Left ventricle myocardium superior (tissue), 1 donor: ENCODE measurements at regions not wholly inside any gene's neighbourhood (a gene's known extent, or its start where the extent isn't known, plus 50 kb on each side); places are given as distances from the start of the nearest gene placed in this dataset.

Experiments used
- ATAC-seq: fragments of 200-7000 bp; cut with Tn5 transposase; one replicate; pipeline ENCODE4 v1.9.1; 2020; ENCODE audit warnings: mild to moderate bottlenecking, moderate library complexity
- DNase-seq: peaks from one replicate; pipeline ENCODE4 v3.0.0-alpha.2; 2020
- intact Hi-C: fragments of 100-400 bp; cut with micrococcal nuclease; formaldehyde crosslinking; loops from one replicate; pipeline ENCODE4 v1.11.0; 2022
- donor health status: DM: no; HTN: yes; CAD: no; lungs with severe emphysema.

DNA sequence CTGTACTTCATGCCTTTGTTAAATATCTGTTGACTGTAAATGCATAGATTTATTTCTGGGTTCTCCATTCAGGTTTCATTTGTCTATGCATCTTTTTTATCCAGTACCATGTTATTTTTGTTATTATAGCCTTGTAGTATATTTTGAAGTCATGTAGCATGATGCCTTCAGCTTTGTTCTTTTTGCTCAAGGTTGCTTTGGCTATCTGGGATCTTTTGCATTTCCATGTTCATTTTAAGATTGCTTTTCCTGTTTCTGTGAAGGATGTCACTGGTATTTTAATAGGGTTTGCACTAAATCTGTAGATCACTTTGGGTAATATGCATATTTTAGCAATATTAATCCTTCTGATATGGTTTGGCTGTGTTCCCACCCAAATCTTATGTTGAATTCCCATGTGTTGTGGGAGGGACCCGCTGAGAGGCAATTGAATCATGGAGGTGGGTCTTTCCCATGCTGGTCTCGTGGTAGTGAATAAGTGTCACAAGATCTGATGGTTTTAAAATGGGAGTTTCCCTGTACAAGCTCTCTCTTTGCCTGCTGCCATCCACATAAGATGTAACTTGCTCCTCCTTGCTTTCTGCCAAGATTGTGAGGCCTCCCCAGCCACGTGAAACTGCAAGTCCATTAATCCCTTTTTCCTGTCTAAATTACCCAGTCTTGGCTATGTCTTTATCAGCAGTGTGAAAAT, 302.8 kb upstream of the SEMA3C start:
- intact Hi-C loops: no loop called here
- DNase-seq (no peak), ATAC-seq (no peak)

GRCh38 chr7:81218480-81219106, 299.7 kb upstream of the SEMA3C start:
- DNase-seq: no peak
- intact Hi-C loops: no loop called here
- ATAC-seq: no peak

- no peak for DNase-seq
- intact Hi-C loops: no loop called here
These were observed 294.5 kb upstream of the SEMA3C start for GRCh38 chr7:81213394-81213793.

GRCh38 chr7:81211934-81212320, 293.1 kb upstream of the SEMA3C start:
- intact Hi-C loops: no loop called here
- no peak for DNase-seq
- ATAC-seq: no peak

More at GRCh38 chr7:81213394-81213793, 294.5 kb upstream of the SEMA3C start:
- ATAC-seq: no peak

DNA sequence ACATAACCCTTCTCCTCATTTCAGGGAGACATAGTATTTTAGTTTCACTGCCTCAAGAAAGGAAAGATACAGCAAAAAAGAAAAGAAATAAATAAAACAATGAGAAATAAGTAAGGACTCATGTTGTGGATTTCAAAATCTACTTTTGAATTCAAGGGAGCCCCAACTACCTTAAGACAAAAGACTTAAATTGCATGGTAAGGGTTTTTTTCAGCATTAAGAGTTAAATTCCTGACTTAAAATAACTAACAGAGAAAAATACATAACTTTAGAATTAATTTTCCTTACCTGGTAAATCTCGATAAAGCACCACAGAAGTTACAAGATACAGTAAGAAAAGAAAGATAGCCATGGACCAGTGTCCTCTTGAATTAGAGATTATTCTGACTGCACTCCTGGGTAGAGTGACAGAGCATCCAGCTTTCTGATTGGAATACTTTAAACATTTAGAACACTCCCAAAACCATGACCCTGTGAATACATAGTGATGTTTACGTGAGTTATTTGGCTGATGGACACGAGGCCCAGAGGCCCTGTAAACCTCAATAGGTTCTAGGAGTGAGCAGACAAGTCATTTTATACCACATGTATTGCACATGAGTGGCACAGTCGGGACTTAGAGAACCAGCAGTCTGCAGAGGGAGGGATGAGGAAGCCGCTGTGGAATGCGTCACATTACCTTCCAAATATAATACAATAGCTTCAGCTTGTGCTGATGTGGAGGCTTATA, 292.5 kb upstream of the SEMA3C start:
- peak; percentile 74 for ATAC-seq
- intact Hi-C loops: no loop called here

DNA sequence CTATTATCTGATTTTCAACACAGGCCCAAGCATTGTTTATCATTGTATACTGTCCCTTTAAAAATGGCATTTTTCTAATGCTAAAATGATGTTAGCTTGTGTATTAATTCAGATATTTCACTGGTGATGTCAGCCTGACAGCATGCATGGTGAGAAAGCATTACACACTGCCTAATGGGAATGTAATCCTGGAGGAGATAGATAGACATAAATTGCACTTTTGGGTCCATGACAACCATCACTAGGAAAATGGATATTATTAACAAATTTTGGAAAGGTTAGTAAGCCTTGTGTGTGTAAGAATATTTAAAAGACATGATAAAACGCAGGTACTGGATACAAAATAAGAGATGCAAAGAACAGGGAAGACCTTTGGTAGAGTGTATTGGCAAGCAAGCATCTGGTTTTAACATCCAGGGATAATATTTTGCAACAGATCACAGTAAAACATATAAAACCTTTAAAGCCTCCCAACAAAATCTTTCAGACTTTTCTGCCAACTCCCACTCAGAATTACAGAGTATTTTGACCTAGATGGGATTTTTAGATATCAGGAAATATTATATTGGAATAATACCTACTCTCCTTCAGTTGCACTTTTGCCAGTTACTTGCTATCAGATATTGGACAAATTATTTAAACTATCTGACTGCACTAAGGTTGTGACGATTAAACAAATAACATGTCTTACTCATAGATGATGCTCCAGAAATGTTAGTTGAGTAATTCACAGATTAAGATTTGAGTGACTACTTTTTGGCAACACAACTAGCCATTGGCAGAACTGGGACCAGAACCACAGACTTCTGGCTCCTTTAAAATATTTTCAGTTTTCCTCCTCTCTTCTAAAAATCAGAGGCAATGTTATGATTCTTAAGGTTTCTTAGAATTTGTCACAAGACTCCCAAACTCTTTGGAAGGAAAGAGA, 291.6 kb upstream of the SEMA3C start:
- no peak for ATAC-seq

More for the DNA sequence above, 292.5 kb upstream of the SEMA3C start:
- DNase-seq: no peak

GRCh38 chr7:81209059-81209458, 290.2 kb upstream of the SEMA3C start:
- DNase-seq: no peak
- intact Hi-C loops: no loop called here
- ATAC-seq: no peak

More for the DNA sequence above, 291.6 kb upstream of the SEMA3C start:
- intact Hi-C loops: no loop called here
- DNase-seq: no peak

DNA sequence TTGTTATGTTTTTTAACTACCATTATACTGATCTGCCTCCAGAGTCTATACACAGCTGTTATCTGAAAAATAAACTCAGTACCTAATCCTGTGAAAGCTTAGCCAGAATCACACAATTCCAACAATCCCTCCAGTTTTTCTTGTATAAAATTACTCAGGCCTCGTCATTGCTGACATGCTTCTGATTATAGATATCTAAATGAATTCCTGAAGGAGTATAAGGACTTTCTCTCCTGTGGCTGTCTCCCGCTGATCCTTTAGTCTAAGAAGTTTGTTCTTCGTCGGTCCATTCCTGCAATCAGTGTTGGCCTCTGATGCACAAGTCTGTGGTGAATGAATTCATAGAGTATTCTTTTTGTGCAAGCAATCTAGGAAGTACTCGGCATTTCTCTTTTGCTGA, 288.9 kb upstream of the SEMA3C start:
- no peak for ATAC-seq
- intact Hi-C loops: no loop called here
- no peak for DNase-seq

DNA sequence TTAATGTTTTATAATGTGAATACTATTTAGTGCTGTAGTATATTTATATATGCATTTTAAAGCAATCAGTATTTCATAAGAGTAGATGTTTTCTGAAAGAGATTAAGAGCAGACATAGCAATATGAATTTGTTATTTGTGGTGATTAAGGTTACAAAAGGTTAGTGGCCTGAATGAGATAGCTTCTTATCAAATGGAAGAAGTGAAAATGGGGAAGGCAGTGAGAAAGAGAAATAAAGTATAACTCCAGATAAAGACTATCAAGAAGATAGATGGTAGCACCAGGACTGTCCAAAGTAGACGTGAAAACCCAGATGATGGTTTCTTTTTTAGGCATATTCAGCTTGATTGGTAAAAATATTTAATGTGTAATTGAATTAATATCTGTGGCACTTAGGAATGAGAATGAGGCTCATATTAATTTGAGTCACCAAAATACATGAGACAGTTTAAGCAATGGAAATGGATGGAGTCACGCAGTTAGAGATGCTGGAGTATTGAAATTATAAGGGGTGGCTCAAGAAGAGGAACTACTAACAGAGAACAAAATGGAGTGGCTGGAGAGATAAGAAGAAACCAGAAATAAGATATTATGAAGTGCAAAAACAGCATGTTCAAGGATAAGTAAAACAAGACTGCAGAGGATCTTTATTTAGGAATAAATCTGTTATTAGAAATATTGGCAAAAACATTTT, 288.0 kb upstream of the SEMA3C start:
- DNase-seq: no peak
- intact Hi-C loops: no loop called here
- ATAC-seq: no peak

DNA sequence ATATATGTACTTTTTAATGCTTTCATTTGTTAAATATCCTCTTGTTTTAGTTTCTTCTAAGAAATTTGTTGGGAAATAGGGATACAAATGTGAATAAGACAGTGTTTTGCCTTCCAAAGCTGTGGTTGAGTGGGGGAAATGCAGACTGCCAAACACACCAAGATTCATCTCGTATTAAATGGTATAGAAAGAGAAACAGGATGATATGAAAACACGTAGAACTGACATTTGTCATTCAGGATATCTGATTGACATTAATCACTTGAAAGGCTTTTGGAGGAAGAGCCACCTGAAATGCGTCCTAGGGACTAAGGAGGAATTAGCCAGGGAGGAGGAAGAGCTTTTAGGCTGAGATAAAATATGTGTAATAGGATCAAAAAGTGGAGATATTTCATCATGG, 287.4 kb upstream of the SEMA3C start:
- DNase-seq (no peak), ATAC-seq (no peak)
- intact Hi-C loops: no loop called here

DNA sequence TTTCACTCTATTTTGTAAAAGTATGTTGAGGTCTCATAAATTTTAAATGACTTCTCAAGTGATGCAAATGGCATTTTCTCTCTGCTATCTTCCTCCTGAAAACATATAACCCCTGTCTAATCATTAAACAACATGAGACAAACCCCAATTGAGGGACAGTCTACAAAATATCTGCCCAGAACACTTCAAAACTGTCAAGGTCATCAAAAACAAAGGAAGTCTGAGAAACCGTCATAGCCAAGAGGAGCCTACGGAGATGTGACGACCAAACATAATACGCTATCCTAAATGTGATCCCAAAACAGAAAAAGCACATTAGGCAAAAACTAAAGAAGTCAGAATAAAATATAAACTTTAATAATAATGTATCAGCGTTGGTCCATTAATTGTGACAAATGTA, 282.3 kb upstream of the SEMA3C start:
- intact Hi-C loops: no loop called here
- DNase-seq (no peak), ATAC-seq (no peak)

DNA sequence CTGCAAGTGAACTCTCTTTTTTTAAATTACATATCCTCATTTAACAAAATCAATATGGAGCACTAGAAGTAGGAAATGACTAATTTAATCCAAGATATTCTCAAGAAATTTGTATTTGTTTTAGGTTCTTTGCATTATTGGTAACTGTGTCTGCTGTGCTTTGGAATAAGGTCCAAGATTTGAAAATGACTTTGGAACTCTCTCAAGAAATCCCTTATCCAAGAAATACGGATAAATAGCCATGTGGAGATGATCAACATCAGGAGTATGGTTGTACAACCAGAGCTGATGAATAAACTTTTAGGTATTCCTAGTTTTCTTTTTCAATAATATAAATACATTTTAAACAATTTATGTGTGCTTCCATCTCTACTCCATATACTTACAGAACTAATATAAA, 279.9 kb upstream of the SEMA3C start:
- DNase-seq (no peak), ATAC-seq (no peak)
- intact Hi-C loops: no loop called here

GRCh38 chr7:81197266-81197665, 278.4 kb upstream of the SEMA3C start:
- intact Hi-C loops: no loop called here
- ATAC-seq: no peak
- DNase-seq: no peak

- intact Hi-C loops: no loop called here
- no peak for ATAC-seq
- no peak for DNase-seq
These were observed 276.2 kb upstream of the SEMA3C start for GRCh38 chr7:81195033-81195432.

DNA sequence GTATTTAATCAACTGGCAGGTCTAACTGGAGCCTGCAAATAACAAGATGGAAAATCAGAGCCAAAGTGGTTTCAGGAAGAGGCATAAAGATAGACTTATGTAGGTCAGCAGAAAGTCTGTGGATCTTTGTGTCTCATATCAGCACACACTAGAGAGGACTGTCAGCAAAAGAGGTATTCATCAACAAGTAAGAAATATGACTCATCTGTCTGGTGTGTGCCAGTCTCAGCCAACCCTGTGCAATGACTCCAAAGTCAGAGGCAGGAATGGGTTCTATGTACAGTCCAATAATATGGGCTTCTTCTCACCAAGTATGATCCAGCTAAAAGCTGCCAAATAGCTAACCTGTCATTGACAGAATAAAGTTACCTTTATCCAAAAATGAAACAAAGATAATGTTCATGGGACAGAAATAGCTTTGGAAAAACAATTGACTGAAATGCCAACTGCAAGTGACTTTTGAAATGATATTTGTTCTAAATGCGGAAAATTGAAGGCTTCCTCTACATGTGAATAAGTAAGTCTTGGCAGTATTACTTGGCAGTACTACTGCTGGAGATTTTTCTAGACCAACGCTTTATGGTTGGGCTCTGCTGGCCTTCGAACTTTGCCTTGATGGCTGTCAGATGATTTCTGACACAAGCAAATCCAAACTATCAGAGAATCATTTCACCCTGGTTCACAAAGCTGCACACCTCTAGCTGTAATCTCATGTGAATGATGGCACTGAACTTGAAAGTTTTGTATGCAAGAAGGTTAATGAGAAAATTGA, 272.3 kb upstream of the SEMA3C start:
- DNase-seq: no peak
- intact Hi-C loops: no loop called here
- ATAC-seq: peak; percentile 96

GRCh38 chr7:81187753-81188152, 268.9 kb upstream of the SEMA3C start:
- ATAC-seq: peak; percentile 12
- intact Hi-C loops: no loop called here
- no peak for DNase-seq

DNA sequence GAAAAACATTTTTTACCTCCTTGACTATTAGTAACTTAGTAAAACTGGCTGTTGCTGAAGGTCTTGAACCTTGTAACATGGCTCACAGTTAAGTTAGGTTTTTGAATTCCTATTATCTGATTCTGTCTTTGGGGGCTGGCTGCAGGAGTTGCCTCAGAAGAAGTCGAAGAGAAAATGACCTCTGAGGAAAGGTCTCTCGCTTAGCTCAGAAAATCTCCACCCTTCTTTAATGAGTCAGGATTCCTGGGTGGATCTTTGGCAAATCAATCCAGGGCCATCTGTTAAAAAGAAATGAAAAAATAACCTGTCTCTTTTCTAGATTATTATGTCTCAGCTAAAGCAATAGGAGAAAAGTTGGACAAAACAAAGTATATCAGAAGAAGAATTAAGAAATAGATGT, 267.8 kb upstream of the SEMA3C start:
- intact Hi-C loops: no loop called here
- ATAC-seq: peak; percentile 26

DNA sequence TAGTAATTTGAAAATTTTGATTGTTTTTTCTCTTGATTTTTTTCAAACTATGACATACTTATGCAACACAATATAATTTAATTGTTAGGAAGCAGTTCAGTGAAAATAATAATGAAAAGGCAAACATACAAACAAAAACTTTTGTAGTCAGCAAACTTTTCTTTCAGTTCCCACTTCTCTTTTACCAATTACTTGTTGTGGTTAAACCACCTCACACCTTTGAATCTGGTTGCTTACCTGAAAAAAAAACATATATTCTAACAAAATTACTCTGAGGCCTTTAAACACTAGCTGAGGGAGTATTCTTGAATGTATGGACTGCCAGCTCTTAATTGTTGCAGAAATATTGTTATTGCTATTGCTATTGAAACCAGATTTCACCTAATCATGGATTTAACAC, 266.2 kb upstream of the SEMA3C start:
- no peak for ATAC-seq
- intact Hi-C loops: no loop called here
- DNase-seq: no peak

More for the DNA sequence above, 267.8 kb upstream of the SEMA3C start:
- no peak for DNase-seq
